ENCODE measurements at regions not wholly inside any gene's neighbourhood (a gene's known extent, or its start where the extent isn't known, plus 50 kb on each side); places are given as distances from the start of the nearest gene placed in this dataset.

- no peak for TF ChIP-seq POLR2A (IDR thresholded peaks at IDR 0.05)
- no peak for TF ChIP-seq CTCF (IDR thresholded peaks at IDR 0.05)
These were observed 87.3 kb upstream of the NHSL1 start for GRCh38 chr6:138586638-138587037.
